DMS 273 treated with DMSO at 0.1 percent for 48 hours (cell line): ENCODE measurements at regions not wholly inside any gene's neighbourhood (a gene's known extent, or its start where the extent isn't known, plus 50 kb on each side); places are given as distances from the start of the nearest gene placed in this dataset.

Source experiments
- DNase-seq: peaks from one replicate; lab custom pipeline; 2025; lab: John Stamatoyannopoulos, UW

- no peak for DNase-seq
Observed at GRCh38 chr7:41133690-41134299, 569.1 kb downstream of the INHBA start.

- no peak for DNase-seq
Observed at GRCh38 chr7:41131956-41132355, 570.9 kb downstream of the INHBA start.

- DNase-seq: peak; percentile 95
Observed at GRCh38 chr7:41130561-41131236, 572.2 kb downstream of the INHBA start.

GRCh38 chr7:41130086-41130485, 572.8 kb downstream of the INHBA start:
- DNase-seq: no peak

GRCh38 chr7:41125343-41125742, 577.5 kb downstream of the INHBA start:
- no peak for DNase-seq

GRCh38 chr7:41122256-41122987, 580.5 kb downstream of the INHBA start:
- no peak for DNase-seq

GRCh38 chr7:41121228-41121627, 581.7 kb downstream of the INHBA start:
- no peak for DNase-seq

- no peak for DNase-seq
Observed at GRCh38 chr7:41118486-41118885, 584.4 kb downstream of the INHBA start.

- DNase-seq: no peak
Observed at GRCh38 chr7:41117431-41117830, 585.5 kb downstream of the INHBA start.

- no peak for DNase-seq
Observed at GRCh38 chr7:41116817-41117216, 586.1 kb downstream of the INHBA start.

- DNase-seq: no peak
Observed at GRCh38 chr7:41116337-41116736, 586.6 kb downstream of the INHBA start.

GRCh38 chr7:41114691-41115090, 588.2 kb downstream of the INHBA start:
- no peak for DNase-seq

GRCh38 chr7:41114131-41114530, 588.8 kb downstream of the INHBA start:
- DNase-seq: peak; percentile 31

GRCh38 chr7:41113719-41114118, 589.2 kb downstream of the INHBA start:
- DNase-seq: no peak

- DNase-seq: no peak
Observed at GRCh38 chr7:41110186-41110585, 592.7 kb downstream of the INHBA start.

GRCh38 chr7:41108821-41109220, 594.1 kb downstream of the INHBA start:
- DNase-seq: no peak

- DNase-seq: no peak
Observed at GRCh38 chr7:41107938-41108448, 594.9 kb downstream of the INHBA start.

- no peak for DNase-seq
Observed at GRCh38 chr7:41107330-41107937, 595.5 kb downstream of the INHBA start.

- DNase-seq: no peak
Observed at GRCh38 chr7:41104631-41105030, 598.3 kb downstream of the INHBA start.

GRCh38 chr7:41103331-41103730, 599.6 kb downstream of the INHBA start:
- no peak for DNase-seq

GRCh38 chr7:41098846-41099245, 604.0 kb downstream of the INHBA start:
- no peak for DNase-seq

- DNase-seq: peak; percentile 70
Observed at GRCh38 chr7:41098402-41098801, 604.5 kb downstream of the INHBA start.

- no peak for DNase-seq
Observed at GRCh38 chr7:41097501-41097900, 605.4 kb downstream of the INHBA start.
